SU-DHL-6 (cell line): ENCODE measurements at regions not wholly inside any gene's neighbourhood (a gene's known extent, or its start where the extent isn't known, plus 50 kb on each side); places are given as distances from the start of the nearest gene placed in this dataset.
A peak's percentile ranks its signal among the peaks of the same experiment; 100 is the strongest.
"Not testable (repeated sequence)": the region's sequence is repeated elsewhere in the genome, so short reads cannot be mapped to it uniquely, and the experiment has no call there.

Source experiments
- H2AFZ ChIP-seq: fragments of 200-600 bp; sonication (generic); 2 replicates; pipeline ENCODE4 v1.6.1; 2014; ENCODE audit warnings: low read depth, mild to moderate bottlenecking, moderate library complexity, mixed read lengths, antibody characterized with exemption, low read length; ENCODE audit not compliant: severe bottlenecking
- H3F3A ChIP-seq: fragments of 200-600 bp; shearing (Covaris generic); 2 replicates; pipeline ENCODE4 v1.6.0; 2016; ENCODE audit warnings: antibody characterized with exemption, mild to moderate bottlenecking; ENCODE audit not compliant: insufficient read depth
- H3K27ac ChIP-seq: fragments of 200-600 bp; sonication (generic); 2 replicates; pipeline ENCODE4 v1.5.1; 2016; ENCODE audit warnings: low read depth, mild to moderate bottlenecking, low read length, moderate library complexity, mixed read lengths
- H3K27me3 ChIP-seq: fragments of 200-600 bp; sonication (generic), shearing (Covaris generic); 2 replicates; pipeline ENCODE4 v1.6.0; 2014; ENCODE audit warnings: mild to moderate bottlenecking, low read length
- H3K36me3 ChIP-seq: fragments of 200-600 bp; sonication (generic); 2 replicates; pipeline ENCODE4 v1.6.1; 2014; ENCODE audit warnings: mild to moderate bottlenecking, low read length, mixed read lengths
- H3K4me2 ChIP-seq: fragments of 300-600, 200-600 bp; shearing (Covaris generic), sonication (generic); 2 replicates; pipeline ENCODE4 v1.6.0; 2014; ENCODE audit warnings: low read length, low read depth, mild to moderate bottlenecking; ENCODE audit not compliant: poor library complexity, severe bottlenecking
- H3K4me3 ChIP-seq: fragments of 200-600 bp; sonication (generic); 2 replicates; pipeline ENCODE4 v1.5.1; 2014; ENCODE audit warnings: antibody characterized with exemption, low read length, mild to moderate bottlenecking, mixed read lengths; ENCODE audit not compliant: insufficient read depth, poor library complexity, severe bottlenecking
- H3K79me2 ChIP-seq: fragments of 200-600 bp; sonication (generic); 2 replicates; pipeline ENCODE4 v1.6.1; 2014; ENCODE audit warnings: mild to moderate bottlenecking, low read length, moderate library complexity; ENCODE audit not compliant: insufficient read depth
- H3K9ac ChIP-seq: fragments of 200-600 bp; sonication (generic); 2 replicates; pipeline ENCODE4 v1.7.0; 2014; ENCODE audit warnings: mild to moderate bottlenecking, low read length
- H3K9me2 ChIP-seq: fragments of 200-600 bp; sonication (generic); replicated peaks from 2 replicates; pipeline ENCODE4 v1.6.1; 2014; ENCODE audit warnings: low read length; ENCODE audit not compliant: insufficient read depth
- H3K9me3 ChIP-seq: fragments of 200-600 bp; sonication (generic); 2 replicates; pipeline ENCODE4 v1.6.1; 2014; ENCODE audit warnings: low read length, mixed read lengths; ENCODE audit not compliant: insufficient read depth
- H4K20me1 ChIP-seq: fragments of 200-600 bp; sonication (generic); 2 replicates; pipeline ENCODE4 v1.6.1; 2014; ENCODE audit warnings: low read depth, mild to moderate bottlenecking, antibody characterized with exemption, low read length, moderate library complexity, mixed read lengths
- EZH2phosphoT487 ChIP-seq: fragments of 200-600 bp; sonication (generic), shearing (Covaris generic); conservative IDR thresholded peaks from 2 replicates; pipeline ENCODE4 v1.6.1; 2018; ENCODE audit warnings: mild to moderate bottlenecking, antibody characterized with exemption, low read length, moderate library complexity, mixed read lengths
- TF ChIP-seq, protein P1 (sequence below): fragments of 200-600 bp; sonication (generic); IDR thresholded peaks from one replicate; pipeline ENCODE4 v1.5.1; 2017; ENCODE audit warnings: antibody characterized with exemption, mild to moderate bottlenecking, low read length, moderate library complexity; ENCODE audit not compliant: insufficient read depth, poor library complexity, severe bottlenecking

DNA sequence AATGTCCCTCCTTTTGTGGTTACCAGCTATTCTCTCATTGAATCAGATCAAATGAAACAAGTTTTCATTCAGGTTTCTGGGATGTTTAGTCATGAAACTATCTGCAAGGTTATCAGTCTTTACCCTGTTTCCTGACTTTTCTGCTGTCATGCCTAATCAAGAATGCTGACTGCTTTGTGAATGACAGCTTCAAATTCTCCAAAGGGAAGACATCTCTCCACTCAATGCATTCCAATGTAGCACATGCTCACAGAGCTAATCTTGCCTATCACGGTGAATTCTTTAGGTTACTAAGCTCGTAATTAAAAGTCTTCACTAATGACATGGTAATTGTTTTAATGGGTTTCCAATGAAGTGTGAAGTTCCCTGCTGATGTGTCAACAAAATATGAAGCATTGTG, 1068.5 kb downstream of the PCDH7 start:
- no peaks in the 10 kb centered on the region for H3K36me3 ChIP-seq
- H3K9ac ChIP-seq, result no peak overlapping the region
- no peak overlapping the region for H3K4me3 ChIP-seq
- no peaks in the 10 kb centered on the region for H3K9me3 ChIP-seq
- no peaks in the 10 kb centered on the region for H4K20me1 ChIP-seq
- no peaks in the 10 kb centered on the region for H3K9me2 ChIP-seq
- H3K27me3 ChIP-seq, result no peaks in the 10 kb centered on the region
- H2AFZ ChIP-seq, result peak overlapping the region; percentile 59
- H3K27ac ChIP-seq, result no peak overlapping the region
- H3K4me2 ChIP-seq, result no peak overlapping the region
- H3K79me2 ChIP-seq, result no peaks in the 10 kb centered on the region
- H3F3A ChIP-seq, result no peaks in the 10 kb centered on the region
- TF ChIP-seq, protein P1, sequence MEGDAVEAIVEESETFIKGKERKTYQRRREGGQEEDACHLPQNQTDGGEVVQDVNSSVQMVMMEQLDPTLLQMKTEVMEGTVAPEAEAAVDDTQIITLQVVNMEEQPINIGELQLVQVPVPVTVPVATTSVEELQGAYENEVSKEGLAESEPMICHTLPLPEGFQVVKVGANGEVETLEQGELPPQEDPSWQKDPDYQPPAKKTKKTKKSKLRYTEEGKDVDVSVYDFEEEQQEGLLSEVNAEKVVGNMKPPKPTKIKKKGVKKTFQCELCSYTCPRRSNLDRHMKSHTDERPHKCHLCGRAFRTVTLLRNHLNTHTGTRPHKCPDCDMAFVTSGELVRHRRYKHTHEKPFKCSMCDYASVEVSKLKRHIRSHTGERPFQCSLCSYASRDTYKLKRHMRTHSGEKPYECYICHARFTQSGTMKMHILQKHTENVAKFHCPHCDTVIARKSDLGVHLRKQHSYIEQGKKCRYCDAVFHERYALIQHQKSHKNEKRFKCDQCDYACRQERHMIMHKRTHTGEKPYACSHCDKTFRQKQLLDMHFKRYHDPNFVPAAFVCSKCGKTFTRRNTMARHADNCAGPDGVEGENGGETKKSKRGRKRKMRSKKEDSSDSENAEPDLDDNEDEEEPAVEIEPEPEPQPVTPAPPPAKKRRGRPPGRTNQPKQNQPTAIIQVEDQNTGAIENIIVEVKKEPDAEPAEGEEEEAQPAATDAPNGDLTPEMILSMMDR, result no peak
- no peak for TF ChIP-seq EZH2phosphoT487

DNA sequence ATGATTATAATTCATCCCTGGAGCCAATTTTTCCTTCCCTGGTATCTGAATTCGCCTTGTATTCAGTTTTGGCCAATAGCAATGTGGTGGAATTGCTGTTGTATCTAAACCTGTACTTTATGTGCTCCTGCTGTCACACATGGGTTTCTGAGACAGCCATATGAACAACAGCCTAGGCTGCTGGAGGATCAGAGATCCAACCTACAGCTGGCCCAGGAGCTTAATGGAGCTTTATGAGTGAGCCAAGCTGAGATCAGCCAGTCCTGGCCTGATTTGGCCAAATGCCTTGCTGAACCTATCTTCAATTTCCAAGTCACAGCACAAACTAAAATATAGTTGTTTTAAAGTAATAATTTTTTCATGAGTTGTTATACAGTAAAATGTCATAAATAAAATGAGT, 1071.5 kb downstream of the PCDH7 start:
- H2AFZ ChIP-seq, result peak overlapping the region; percentile 71
- H4K20me1 ChIP-seq, result no peaks in the 10 kb centered on the region
- no peak overlapping the region for H3K4me2 ChIP-seq
- H3K9me2 ChIP-seq, result no peaks in the 10 kb centered on the region
- H3K9ac ChIP-seq, result no peak overlapping the region
- no peaks in the 10 kb centered on the region for H3F3A ChIP-seq
- H3K27ac ChIP-seq, result no peak overlapping the region
- no peaks in the 10 kb centered on the region; the same call in 1 of the 2 replicates for H3K36me3 ChIP-seq
- no peaks in the 10 kb centered on the region for H3K79me2 ChIP-seq
- no peak for TF ChIP-seq EZH2phosphoT487
- TF ChIP-seq, protein P1, result no peak
- no peak overlapping the region for H3K4me3 ChIP-seq
- no peaks in the 10 kb centered on the region for H3K27me3 ChIP-seq
- 0 out of 2 replicates have a peak, but pooled peaks cover 4% of the 10 kb centered on the region for H3K9me3 ChIP-seq

DNA sequence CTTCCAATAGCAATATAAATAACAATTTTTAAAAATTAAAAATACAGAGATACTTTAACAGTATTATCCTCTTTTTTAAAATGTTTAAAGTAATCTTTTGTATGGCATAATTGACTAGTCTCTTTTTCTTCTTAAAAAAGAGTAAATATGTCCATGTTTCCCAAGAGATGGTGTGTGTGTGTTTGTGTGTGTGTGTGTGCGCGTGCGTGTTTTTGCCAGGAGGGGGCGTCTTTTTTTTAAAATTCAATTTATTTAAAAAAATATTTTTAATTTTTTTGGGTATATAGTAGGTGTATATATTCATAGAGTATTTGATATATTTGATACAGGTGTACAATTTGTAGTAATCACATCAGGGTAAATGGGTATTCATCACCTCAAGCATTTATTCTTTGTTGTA, 1073.7 kb downstream of the PCDH7 start:
- no peaks in the 10 kb centered on the region; the same call in 1 of the 2 replicates for H3K36me3 ChIP-seq
- no peak overlapping the region for H3K4me2 ChIP-seq
- no peak overlapping the region for H3K4me3 ChIP-seq
- TF ChIP-seq, protein P1, result no peak
- no peak for TF ChIP-seq EZH2phosphoT487
- H2AFZ ChIP-seq, result no peak overlapping the region
- H3K27me3 ChIP-seq, result no peaks in the 10 kb centered on the region
- no peak overlapping the region for H3K27ac ChIP-seq
- H4K20me1 ChIP-seq, result no peaks in the 10 kb centered on the region
- 0 out of 2 replicates have a peak, but pooled peaks cover 4% of the 10 kb centered on the region for H3K9me3 ChIP-seq
- no peaks in the 10 kb centered on the region for H3F3A ChIP-seq
- H3K9me2 ChIP-seq, result no peaks in the 10 kb centered on the region
- H3K79me2 ChIP-seq, result no peaks in the 10 kb centered on the region
- no peak overlapping the region for H3K9ac ChIP-seq

DNA sequence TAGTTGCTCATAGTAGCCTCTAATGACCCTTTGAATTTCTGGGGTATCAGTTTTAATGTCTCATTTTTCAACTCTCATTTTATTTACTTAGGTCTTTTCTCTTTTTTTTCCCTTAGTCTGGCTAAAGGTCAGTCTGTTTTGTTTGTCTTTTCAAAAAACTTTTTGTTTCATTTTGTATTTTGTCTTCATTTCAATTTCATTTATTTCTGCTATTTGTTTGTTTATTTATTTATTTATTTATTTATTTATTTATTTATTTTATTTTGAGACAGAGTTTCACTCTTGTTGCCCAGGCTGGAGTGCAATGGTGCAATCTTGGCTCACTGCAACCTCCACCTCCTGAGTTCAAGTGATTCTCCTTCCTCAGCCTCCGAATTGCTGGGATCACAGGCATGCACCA, 1076.9 kb downstream of the PCDH7 start:
- not testable (repeated sequence) for H3K79me2 ChIP-seq, H3K27ac ChIP-seq, H4K20me1 ChIP-seq, H3K9ac ChIP-seq, H3K4me3 ChIP-seq, H3K9me3 ChIP-seq, H3F3A ChIP-seq, H2AFZ ChIP-seq, H3K27me3 ChIP-seq, H3K9me2 ChIP-seq, H3K4me2 ChIP-seq, H3K36me3 ChIP-seq
